NCI-H2107 (cell line): ENCODE measurements at regions not wholly inside any gene's neighbourhood (a gene's known extent, or its start where the extent isn't known, plus 50 kb on each side); places are given as distances from the start of the nearest gene placed in this dataset.
"Not testable (repeated sequence)": the region's sequence is repeated elsewhere in the genome, so short reads cannot be mapped to it uniquely, and the experiment has no call there.

Source experiments
- DNase-seq: peaks from one replicate; lab custom pipeline; 2025; lab: John Stamatoyannopoulos, UW

DNA sequence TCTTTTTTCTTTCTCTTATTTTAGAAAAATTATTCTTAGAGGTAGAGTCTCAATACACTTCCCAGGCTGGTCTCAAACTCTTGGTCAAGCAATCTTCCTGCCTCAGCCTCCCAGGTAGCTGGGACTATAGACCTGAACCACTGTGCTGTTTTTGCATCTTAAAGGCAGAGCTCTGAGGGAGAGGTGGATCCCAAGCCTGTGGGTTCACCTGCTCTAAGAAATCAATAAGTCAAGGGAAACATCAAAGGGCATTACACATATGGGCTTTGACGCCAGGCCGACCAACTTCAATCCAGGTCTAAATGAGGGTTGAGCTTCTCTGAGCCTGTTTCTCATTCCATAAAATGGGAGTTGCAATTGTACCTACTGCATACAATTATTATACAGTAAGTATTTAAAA lies 223.9 kb downstream of the LY86 start:
- no peak for DNase-seq

DNA sequence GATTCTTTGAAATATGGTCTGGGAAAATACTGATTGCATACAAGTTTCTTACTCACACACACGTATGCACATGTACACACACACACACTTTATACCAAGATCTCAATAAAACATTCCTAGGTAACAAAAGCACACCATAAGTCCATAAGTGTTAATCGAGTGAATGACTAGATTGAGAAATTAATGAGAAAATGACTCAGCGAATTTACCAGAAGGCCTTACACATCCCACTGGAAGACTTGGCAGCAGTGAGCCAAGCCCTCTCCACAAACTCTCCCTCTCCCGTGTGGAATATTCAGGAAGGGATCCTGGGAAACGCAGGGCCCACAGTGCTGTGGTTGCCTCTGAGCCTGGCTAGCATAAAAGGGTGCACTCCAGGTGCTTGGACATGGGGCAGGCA lies 227.2 kb downstream of the LY86 start:
- no peak for DNase-seq

DNA sequence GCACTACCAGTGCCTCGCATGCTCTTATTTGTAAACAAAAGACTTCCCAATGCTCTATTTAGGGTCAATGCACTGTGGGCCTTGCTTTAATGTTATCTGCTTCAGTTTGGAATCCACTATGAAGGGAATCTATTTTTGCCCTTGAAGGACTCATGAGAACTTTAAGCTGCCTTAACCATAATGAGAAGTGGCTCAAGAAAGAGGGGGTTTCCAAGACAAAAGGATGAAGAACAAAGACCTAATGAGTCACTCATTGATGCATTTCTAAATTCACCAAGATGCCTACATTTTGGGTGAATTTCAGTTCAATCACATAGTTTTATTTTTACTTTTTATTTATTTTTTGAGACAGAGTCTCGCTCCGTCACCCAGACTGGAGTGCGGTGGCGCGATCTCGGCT lies 228.2 kb downstream of the LY86 start:
- no peak for DNase-seq

DNA sequence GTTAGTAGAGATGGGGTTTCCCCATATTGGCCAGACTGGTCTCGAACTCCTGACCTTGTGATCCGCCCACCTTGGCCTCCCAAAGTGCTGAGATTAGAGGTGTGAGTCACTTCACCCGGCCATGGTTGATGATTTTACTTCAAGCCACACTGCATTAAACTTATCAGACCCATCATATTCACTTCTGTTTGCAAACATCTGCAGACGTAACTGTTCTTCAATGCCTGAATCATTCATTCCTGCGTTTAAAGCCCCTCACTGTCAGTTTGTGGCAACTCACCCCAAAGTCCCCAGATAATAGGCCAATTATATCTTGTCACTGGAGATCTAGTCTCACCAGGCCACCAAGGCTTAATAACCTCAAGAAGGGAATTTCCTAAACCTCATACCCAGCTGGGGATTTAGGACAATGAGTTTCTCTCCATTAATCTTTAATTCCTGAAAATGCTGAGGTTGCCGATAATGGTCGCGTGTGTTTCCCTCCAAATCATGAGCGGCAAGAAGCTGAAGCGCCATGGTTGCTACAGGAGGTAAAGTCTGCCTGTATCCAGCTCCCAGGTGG lies 229.6 kb downstream of the LY86 start:
- no peak for DNase-seq

DNA sequence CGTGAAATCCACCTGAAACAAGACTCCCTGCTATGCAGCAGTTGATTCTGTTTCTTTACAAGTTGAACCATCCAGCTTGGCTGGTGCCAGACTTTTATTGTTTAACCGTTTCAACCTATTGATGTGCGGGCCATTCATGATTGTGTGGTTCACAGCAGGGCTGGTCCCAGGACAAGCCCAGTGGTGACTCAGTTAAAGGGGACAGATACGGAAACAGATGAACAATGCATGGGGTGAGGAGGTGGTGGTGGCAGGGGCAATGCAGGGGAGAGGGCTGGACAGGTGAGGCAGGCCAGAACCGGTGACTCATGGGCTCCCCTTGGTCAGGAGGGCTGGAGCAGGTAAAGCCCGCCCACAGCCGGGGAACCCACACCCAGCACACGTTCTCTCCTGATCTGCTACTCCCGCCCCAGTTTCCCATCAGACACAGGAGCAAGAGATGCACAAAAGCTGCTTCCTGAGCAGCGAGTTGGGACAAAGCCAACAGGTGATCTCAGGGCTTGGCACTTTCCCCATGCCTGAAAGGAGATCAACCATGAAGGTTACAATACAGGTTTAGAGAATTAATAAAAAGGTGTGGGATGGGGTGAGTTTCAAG lies 232.2 kb downstream of the LY86 start:
- DNase-seq, result peak; percentile 54

DNA sequence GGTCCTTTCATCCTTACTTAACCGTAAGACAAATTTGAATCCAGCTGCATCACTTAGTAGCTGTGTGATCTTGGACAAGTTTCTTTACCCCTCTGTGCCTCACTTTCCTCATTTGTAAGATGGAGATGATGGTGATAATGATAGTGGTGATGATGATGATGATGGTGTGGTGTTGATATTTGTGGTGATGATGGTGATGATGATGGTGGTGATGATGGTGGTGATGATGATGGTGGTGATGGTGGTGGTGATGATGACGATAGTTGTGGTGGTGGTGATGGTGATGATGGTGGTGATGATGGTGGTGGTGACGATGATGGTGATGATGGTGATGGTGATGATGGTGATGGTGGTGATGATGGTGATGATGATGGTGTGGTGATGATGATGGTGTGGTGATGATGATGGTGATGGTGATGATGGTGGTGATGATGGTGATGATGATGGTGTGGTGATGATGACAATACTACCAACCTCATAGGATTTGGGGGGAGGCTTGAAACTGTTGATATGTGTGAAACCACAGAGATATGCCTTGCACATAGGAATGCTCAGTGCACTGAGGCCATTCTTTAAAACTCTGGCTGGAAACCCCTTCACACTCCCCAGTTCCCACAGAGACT lies 233.2 kb downstream of the LY86 start:
- no peak for DNase-seq

DNA sequence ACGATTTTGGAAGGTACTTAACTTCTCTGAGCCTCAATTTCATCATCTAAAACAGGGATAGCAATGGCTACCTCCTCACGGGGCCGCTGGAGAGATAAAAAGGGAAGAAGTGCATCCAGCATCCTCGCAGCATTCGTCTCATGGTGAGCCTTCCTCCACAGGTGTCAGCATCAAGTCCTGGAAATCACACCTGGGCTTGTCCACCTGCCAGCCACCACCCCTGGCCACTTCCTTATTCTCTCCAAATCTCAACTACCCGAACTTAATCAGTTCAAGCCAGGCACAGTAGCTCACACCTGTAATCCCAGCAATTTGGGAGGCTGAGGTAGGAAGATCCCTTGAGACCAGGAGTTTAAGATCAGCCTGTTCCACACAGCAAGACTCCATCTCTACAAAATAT lies 234.5 kb downstream of the LY86 start:
- DNase-seq, result no peak

DNA sequence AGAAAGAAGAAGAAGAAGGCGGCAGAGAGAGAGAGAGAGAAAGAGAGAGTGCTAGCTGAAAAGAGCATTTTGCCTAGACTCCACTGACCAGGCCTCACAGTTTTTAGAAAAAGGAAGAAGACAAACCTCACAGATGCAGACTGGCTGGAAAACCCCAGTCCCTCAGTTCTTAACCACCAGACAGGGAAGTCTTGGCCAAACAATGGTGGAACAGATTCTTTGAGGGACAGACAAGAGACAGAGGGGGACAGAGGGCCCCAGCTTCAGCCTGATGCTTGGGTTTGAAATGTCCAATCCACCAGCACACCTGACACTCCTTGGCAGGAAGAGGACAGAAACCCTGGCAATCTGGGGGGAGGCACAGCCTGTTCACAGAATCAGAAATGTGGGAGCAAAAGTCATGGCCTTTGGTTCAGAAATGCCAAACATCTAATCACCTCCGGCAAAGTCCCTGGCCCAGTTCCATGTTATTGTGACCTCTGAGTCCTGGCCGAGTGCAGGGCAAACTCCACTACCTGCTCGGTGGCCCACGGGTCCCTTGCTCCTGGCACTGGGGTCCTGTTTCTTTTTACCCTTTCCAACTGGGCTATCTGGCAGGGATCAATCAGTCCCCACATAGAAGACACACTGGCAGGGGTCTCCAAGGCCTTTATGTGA lies 235.2 kb downstream of the LY86 start:
- no peak for DNase-seq

DNA sequence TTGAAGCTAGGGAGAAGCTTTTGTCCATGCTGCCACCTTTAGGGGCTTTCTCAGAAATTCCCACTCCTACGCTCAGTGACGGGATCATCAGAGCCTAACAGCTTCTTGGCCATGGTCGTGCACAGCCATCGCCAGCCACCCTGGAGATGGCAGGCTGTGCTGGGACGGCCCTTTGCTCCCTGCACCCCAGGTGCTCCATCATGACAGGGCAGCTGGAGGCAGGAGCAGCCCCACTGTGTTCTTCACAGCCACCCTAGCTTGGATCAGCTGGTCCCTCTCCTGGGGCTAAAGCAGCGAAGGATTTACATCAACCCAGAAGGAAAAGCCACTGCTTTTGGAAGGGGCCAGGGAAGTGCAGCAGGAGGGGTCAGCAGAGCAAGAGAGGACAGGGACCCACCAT lies 235.9 kb downstream of the LY86 start:
- no peak for DNase-seq

DNA sequence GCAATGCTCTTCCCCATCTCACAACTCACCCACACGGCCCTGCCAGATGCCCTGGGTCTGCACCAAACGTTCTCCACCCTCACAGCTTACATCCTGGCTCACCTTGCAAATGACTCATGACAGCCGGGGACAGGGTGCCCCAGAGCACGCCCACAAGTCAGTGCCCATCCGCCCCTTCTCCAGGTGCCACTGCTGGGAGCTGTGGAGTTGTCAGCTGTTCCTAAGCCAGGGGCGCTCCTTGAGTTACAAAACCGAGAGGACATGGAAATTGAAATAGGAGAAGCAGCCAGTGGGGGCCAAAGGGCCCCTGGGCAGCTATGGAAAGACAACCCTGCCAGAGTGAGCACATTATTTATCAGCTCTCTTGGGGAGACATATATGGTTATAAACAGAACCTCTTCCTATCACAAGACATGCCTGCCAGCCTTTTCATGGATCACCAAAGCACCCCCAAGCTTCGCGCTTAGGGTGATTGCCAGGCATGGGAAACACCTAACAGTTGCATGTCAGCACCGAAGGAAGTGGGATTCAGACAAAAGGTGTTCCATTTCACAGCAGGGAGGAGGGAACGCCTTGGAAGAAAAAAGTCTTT lies 236.8 kb downstream of the LY86 start:
- DNase-seq, result peak; percentile 65

DNA sequence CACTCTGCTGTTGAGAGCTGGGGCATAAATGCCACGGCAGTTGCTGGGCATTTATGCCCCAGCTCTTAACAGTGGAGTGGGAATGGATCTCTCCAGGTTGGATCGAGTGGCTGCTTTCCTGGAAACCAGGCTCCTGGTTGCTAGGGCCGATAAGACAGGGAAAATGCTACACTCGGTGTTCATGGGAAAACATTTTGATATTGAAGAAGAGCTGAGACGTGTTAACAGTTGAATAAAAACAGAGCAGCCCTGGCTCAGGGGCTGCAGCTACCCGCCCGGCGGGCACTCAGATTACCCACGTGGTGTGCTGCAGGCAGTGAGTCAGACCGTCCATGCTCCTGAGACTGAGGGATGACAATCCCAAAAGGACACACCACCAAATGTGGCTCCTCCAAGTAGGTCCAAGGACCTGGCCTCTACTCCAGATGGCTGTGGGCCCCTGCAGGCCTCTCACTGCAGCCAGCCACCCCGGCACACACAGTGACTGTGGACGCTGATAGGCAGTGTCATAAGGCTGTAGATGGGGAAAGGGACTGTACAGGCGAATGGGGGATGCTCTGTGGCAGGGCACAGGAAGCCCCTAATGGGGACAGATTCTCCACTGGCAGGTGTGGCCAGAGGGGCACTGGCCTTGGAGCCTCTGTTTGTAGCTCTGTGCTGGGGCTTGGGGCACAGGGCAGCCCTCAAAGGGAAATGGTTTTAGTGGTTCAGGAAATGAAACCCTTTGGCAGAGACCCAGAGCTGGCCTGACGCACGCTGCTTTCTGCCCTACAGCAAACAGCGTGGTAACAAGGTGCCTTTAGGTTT lies 237.8 kb downstream of the LY86 start:
- peak; percentile 55 for DNase-seq

DNA sequence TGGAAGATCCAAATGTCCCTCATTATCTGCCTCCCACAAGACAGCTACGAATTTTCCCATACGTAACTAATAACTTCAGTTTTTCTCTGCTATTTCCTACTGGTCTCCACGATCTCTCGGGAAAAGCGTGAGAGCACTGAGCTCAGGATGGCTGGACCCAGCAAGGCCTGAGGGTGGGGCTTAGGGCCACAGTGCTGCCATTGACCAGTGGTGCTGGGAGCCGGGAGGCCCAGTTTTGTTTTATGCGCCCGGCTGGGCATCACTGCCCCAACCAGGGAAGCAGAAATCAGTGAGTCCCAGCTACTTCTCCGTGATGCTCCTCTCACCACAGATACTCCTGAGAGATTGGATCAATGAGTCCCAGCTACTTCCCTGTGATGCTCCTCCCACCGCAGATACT lies 238.4 kb downstream of the LY86 start:
- no peak for DNase-seq

DNA sequence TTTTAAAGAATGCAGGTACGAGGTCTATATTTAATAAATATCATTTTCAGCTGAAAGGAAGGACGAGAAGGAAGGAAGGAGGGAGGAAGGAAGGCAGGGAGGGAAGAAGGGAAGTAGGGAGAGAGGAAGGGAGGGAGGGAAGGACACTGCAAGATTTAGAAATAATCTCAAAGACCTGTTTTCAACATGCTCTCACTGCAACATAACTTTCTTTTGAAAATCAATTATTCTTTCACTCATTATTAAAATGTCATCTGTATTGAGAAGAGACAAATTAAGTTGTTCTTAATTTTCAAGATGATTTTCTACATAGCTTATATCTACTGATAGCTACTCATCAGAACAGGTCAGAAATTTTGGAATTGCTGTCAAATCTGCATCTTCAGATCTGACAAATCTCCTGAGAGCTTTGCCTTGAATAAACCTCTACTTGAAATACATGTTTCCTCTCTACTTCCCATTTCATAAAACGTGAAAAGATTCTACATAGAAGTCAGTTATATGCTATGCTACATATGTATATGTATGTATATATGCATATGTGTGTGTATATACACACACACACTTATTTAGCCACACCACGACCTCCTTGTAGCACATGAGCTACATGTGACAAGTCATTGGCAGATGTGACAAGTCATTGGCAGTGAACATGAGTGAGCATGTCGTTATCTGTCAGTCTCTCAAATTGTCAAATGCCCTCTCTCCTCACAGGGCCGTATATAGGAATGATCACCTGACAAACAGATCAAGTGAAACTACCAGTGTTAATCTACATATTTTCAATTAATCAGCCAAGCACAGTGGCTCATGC lies 241.6 kb downstream of the LY86 start:
- no peak for DNase-seq

DNA sequence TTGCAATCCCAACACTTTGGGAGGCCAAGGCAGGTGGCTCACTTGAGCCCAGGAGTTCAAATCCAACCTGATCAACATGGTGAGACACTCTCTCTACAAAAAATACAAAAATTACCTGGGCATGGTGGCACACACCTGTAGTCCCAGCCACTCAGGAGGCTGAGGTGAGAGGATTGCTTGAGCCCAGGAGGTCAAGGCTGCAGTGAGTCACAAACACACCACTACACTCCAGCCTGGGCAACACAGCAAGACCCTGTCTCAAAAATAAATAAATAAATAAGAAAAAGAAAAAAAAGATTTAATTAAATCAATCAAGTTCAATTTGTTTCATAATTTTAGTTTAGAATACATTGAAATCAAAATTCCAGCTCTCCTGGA lies 242.2 kb downstream of the LY86 start:
- not testable (repeated sequence) for DNase-seq

DNA sequence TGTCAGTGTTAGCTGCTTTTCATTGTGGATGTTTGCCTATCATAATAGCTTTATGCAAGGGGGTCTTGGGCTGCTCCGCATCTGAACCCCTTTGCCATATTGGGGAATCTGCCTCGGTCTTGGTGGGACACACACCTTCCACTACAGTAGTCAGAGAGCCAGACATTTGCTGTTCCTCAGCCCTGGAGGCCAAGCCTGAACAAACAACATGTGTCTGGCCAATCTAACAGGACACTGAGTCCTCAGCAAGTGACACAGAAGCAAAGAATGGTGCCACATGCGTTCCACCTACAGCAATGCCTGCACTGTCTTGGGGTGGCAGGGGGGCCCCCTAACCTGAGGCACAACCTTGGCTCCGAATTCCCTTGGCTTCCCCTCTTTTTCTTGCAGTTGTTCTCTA lies 243.9 kb downstream of the LY86 start:
- DNase-seq, result no peak

DNA sequence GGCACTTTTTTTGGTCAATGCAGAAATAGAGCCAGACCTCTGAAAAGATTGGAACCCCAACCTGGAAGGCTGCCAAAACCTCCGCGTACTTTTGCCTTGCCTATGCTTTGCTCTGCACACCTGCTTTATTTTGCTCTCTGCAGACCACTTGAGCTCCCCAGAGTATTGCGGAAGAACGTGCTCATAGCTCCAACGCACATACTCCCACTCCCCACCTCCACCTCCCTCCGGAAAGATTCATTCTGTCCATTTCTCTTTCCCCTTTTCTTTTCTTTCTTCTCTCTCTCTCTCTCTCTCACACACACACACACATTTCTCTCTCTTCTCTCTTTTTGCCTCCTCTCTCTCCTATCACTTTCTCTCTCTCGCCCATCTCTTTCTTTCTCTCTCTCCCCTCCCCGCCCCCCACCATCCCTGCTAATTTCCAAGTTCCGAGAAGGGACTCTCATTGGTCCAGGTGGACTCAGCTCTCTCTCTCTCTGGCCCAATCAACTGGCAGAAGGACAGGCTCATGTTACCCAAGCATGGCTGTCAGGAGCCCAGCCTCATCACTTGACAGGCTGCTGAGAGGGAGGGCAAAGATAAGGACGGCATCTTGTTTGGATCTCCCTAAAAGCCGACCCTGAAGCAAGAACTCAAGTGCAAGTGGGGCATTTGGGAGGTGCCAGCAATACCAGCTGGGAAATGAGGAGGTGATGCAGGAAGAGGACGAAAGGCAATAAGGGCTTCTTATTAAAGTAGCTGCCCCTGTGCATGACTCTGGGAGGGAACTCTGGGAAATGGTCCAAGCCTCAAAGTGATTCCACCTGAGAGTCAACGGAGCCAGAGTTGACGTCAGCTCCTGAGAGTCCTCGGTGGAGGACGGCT lies 246.1 kb downstream of the LY86 start:
- peak; percentile 55 for DNase-seq

DNA sequence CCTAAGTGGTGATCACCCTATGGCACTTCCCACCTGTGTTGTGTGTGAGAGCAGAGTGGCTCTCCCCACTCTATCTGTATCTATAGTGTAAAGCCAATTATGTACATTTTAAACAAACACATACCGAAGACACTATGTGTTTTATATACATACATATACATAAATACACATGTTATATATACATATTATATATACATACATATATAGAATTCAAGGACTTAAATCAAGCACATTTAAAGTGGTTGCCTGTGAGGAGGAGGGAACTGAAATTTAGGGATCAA lies 246.6 kb downstream of the LY86 start:
- no peak for DNase-seq

DNA sequence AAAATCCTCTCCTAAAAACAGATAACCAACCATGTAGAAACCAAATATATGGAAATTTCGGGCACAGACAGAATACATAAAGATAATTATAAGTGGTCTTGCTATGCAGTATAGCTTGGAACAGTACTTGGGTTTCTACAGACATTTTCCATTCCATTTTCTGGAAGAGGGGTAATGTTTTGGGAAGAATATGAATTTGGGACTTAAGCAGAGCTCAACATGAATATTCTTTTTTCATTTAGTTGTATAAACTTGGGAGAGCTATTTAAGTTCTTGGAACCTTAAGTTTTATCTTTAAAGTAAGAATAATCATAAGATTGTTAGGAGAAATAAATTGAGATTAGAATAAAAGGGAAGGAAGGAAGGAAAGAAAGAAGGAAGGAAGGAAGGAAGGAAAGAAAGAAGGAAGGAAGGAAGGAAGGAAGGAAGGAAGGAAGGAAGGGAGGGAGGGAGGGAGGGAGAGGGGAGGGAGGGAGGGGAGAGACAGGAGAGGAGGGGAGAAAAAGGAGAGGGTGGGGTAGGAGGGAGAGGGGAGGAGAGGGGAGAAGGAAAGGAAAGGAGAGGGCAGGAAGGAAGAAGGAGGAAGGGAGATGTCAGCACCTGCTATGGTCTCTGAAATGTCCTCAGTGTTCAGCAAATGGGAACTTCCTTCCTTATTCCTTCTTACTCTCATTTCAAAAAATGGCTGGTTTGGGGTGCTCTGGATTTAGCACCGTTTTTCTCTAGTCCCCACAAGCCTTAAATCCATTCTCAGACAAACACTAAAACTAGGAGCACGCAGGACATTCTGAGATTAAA lies 248.3 kb downstream of the LY86 start:
- no peak for DNase-seq

DNA sequence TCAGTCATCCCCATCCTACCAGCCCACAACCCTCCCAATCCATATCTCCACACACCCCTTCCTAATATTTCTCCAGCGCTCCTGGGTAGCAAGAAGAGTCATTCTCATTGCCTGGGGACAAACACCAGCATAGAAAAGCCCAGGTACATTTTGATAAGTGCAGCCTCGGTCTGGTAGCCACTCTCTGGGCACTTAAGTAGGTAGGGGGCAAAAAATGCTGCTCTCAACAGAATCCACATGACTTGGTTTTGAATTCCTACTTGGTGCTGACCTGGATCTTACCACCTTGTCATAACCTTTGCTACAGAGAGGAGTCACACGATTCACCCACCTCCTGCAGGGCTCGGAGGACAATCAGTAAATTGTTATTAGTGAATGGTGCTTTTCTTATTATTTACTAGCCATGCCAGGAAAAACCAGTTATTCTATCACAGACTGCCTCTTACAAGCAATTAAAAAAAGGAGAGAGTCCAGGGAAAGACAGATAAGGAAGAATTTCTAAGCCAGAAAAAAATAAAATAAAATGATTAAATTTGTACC lies 249.1 kb downstream of the LY86 start:
- DNase-seq, result no peak
